Adrenal gland (tissue), 9 donors: ENCODE measurements at regions not wholly inside any gene's neighbourhood (a gene's known extent, or its start where the extent isn't known, plus 50 kb on each side); places are given as distances from the start of the nearest gene placed in this dataset.

Source experiments
- DNase-seq, 7 donors: peaks; one replicate each; pipeline ENCODE4 v3.0.0-alpha.2; 2019 to 2020
- H3K27ac ChIP-seq, 5 donors: fragments of 200-600 bp; sonication (generic) in 4 of 5; 1 replicate in 3 of 5; 2 replicates in 2 of 5; pipeline versions ENCODE4 v1.5.1 to v1.8.0; 2016 to 2020; ENCODE audit warnings: mild to moderate bottlenecking in 1 of 5
- H3K27me3 ChIP-seq: fragments of 200-600 bp; 2 replicates; pipeline ENCODE4 v1.8.0; 2021
- H3K36me3 ChIP-seq, 2 donors: fragments of 200-600 bp; replicated peaks in 1 of 2; 1 replicate in 1 of 2; 2 replicates in 1 of 2; pipeline versions ENCODE4 v1.5.1 to v1.8.0; 2018 to 2022
- H3K4me1 ChIP-seq, 2 donors: fragments of 200-600 bp; replicated peaks in 1 of 2; 1 replicate in 1 of 2; 2 replicates in 1 of 2; pipeline versions ENCODE4 v1.5.1 to v1.8.0; 2018 to 2021
- H3K4me3 ChIP-seq, 4 donors: fragments of 200-600 bp; sonication (generic) in 3 of 4; one replicate each; pipeline ENCODE4 v1.5.1; 2016 to 2018
- H3K9me3 ChIP-seq, 3 donors: fragments of 200-600 bp; sonication (generic) in 1 of 3; replicated peaks in 1 of 3; 1 replicate in 2 of 3; 2 replicates in 1 of 3; pipeline versions ENCODE4 v1.5.1 to v1.8.0; 2016 to 2021
- CTCF ChIP-seq, 6 experiments: fragments of 450-650 bp in 4 of 6; fragments of 200-600 bp in 2 of 6; sonication (generic) in 1 of 6; IDR thresholded peaks; 1 replicate in 5 of 6; 2 replicates in 1 of 6; pipeline versions ENCODE4 v1.5.1 to v1.8.0; 2016 to 2021; ENCODE audit warnings: antibody characterized with exemption in 6 of 6, mild to moderate bottlenecking in 2 of 6, moderate library complexity in 1 of 6
- POLR2A ChIP-seq, 2 donors: fragments of 450-650 bp; IDR thresholded peaks; one replicate each; pipeline ENCODE4 v1.6.1; 2017; ENCODE audit warnings: antibody characterized with exemption in 2 of 2, mild to moderate bottlenecking in 2 of 2, moderate library complexity in 1 of 2
- WGBS, 4 donors: extraction: QIAGEN DNeasy Blood & Tissue Kit in 2 of 4; methylation state at CpG; one replicate each; pipeline versions ENCODE4 v1.1.5 to v1.1.7; 2013 to 2017; 5-methylcytosine and 5-hydroxymethylcytosine counted together
- intact Hi-C, 2 donors: fragments of 100-400 bp; cut with DNase I; formaldehyde crosslinking; loops; one replicate each; pipeline versions ENCODE4 v1.14.1 to v1.15.0; 2022 to 2023
- donor health status: healthy with polysubstance abuse.
- donor health status: Bipolar disorder and iron deficiency.
- donor health status: DM: yes; HTN: yes; CAD: no.
- donor health status: DM: no; HTN: no; CAD: no.
- donor health status: DM: no; HTN: no; CAD: no.

GRCh38 chr1:4115191-4115900, 215.3 kb upstream of the C1orf174 start:
- Histone ChIP-seq H3K4me3 (no peak overlapping the region), H3K9me3 (no peaks in the 10 kb centered on the region), H3K36me3 (no peaks in the 10 kb centered on the region), H3K27me3 (no peaks in the 10 kb centered on the region), H3K4me1 (no peaks in the 10 kb centered on the region), H3K27ac (no peak overlapping the region)
- 79 to 88% (median 85%) methylated on average over 14 to 18 of the region's 18 CpGs for WGBS, 4 donors
- TF ChIP-seq POLR2A (IDR thresholded peaks at IDR 0.05) (no peak), CTCF (IDR thresholded peaks at IDR 0.05) (no peak)
- no peak for DNase-seq
- intact Hi-C loops, result no loop called here

- Histone ChIP-seq H3K36me3 (no peaks in the 10 kb centered on the region), H3K9me3 (no peaks in the 10 kb centered on the region), H3K27me3 (no peaks in the 10 kb centered on the region), H3K27ac (no peak overlapping the region), H3K4me3 (no peak overlapping the region), H3K4me1 (no peaks in the 10 kb centered on the region)
- WGBS, 4 donors, result 82 to 92% (median 89%) methylated on average over 8 to 9 of the region's 9 CpGs
- DNase-seq, result no peak
- TF ChIP-seq CTCF (IDR thresholded peaks at IDR 0.05) (no peak), POLR2A (IDR thresholded peaks at IDR 0.05) (no peak)
- intact Hi-C loops, result no loop called here
Observed at GRCh38 chr1:4117196-4117595, 217.1 kb upstream of the C1orf174 start.

GRCh38 chr1:4118746-4119515, 218.9 kb upstream of the C1orf174 start:
- intact Hi-C loops, result no loop called here
- WGBS, 4 donors, result 42 to 57% (median 49%) methylated on average over 9 to 12 of the region's 12 CpGs
- TF ChIP-seq POLR2A (IDR thresholded peaks at IDR 0.05) (no peak), CTCF (IDR thresholded peaks at IDR 0.05) (no peak)
- Histone ChIP-seq H3K36me3 (no peaks in the 10 kb centered on the region), H3K9me3 (no peaks in the 10 kb centered on the region), H3K27me3 (no peaks in the 10 kb centered on the region), H3K4me3 (no peak overlapping the region), H3K4me1 (no peaks in the 10 kb centered on the region), H3K27ac (no peak overlapping the region)
- no peak for DNase-seq

- no peak overlapping the region for H3K4me3 ChIP-seq
- no peaks in the 10 kb centered on the region for H3K9me3 ChIP-seq
- no peaks in the 10 kb centered on the region for H3K27me3 ChIP-seq
- intact Hi-C loops, result no loop called here
- TF ChIP-seq POLR2A (IDR thresholded peaks at IDR 0.05), result no peak
- no peak for TF ChIP-seq CTCF (IDR thresholded peaks at IDR 0.05)
- H3K4me1 ChIP-seq, result no peaks in the 10 kb centered on the region
- no peak for DNase-seq
- H3K27ac ChIP-seq, result no peak overlapping the region
- H3K36me3 ChIP-seq, result no peaks in the 10 kb centered on the region
- 66 to 75% (median 73%) methylated on average over 11 of the region's 11 CpGs for WGBS, 4 donors
Observed at GRCh38 chr1:4119516-4120220, 219.6 kb upstream of the C1orf174 start.
